ENCODE measurements at regions not wholly inside any gene's neighbourhood (a gene's known extent, or its start where the extent isn't known, plus 50 kb on each side); places are given as distances from the start of the nearest gene placed in this dataset.

- TF ChIP-seq CTCF (IDR thresholded peaks at IDR 0.05; ENCODE audit: insufficient read depth, low read length, poor library complexity, severe bottlenecking) = no peak
- no peak for TF ChIP-seq EZH2phosphoT487 (conservative IDR thresholded peaks at IDR 0.05; ENCODE audit: low read length)
These were observed 237.1 kb upstream of the POU3F3 start for GRCh38 chr2:104616856-104617255.
